ENCODE measurements at regions not wholly inside any gene's neighbourhood (a gene's known extent, or its start where the extent isn't known, plus 50 kb on each side); places are given as distances from the start of the nearest gene placed in this dataset.

DNA sequence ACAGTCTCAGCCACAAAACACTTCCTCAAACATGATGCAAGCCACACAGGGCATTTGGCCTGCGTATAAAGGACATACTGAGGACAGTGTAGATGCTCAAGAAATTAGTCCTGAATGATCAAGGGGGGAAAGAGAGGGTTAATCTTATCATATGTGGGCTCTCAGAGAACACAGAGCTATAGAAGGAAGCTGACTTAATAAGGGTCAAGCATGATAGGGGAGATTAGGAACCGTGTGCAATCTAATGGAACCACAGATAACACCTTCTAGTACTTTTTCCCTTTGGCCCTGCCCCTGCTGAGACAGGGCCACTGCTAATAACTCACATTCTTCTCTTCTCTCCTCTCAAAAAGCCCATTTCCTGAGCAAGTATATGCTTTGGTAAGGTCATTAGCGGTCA is 114.1 kb upstream of the ADAMTS9 start:
- no peak overlapping the region for H3K4me3 ChIP-seq
- H3K27me3 ChIP-seq (replicated peaks in 1 of 2; ENCODE audit: control insufficient read depth in 2 of 2, insufficient read depth in 2 of 2, low read length in 1 of 2) = no peaks in the 10 kb centered on the region
- ATAC-seq (no peak), FAIRE-seq (no peak), DNase-seq (ENCODE audit: low read depth, low spot score) (no peak)
- no peak overlapping the region for H2AFZ ChIP-seq (ENCODE audit: control insufficient read depth, low read depth, low read length)
- TF ChIP-seq ZZZ3 (IDR thresholded peaks at IDR 0.05; ENCODE audit: control insufficient read depth, insufficient read length, low read depth) (no peak), NR2C1 (IDR thresholded peaks at IDR 0.05) (no peak)
- TF ChIP-seq, protein P1, sequence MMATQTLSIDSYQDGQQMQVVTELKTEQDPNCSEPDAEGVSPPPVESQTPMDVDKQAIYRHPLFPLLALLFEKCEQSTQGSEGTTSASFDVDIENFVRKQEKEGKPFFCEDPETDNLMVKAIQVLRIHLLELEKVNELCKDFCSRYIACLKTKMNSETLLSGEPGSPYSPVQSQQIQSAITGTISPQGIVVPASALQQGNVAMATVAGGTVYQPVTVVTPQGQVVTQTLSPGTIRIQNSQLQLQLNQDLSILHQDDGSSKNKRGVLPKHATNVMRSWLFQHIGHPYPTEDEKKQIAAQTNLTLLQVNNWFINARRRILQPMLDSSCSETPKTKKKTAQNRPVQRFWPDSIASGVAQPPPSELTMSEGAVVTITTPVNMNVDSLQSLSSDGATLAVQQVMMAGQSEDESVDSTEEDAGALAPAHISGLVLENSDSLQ (IDR thresholded peaks at IDR 0.05) = no peak
- no peak overlapping the region for H3K9ac ChIP-seq (ENCODE audit: control insufficient read depth, insufficient read depth, low read length)
- no peaks in the 10 kb centered on the region for H3K9me3 ChIP-seq (replicated peaks; ENCODE audit: control insufficient read depth, insufficient read depth, low read length)
- H3K4me1 ChIP-seq (ENCODE audit: control insufficient read depth, insufficient read depth, low read length) = no peaks in the 10 kb centered on the region
- ChIA-PET RAD21 (ENCODE audit: unreplicated experiment) (no interaction called here), SMC1A (ENCODE audit: uncharacterized antibody, unreplicated experiment) (no interaction called here), POLR2A (no interaction called here), CTCF (no interaction called here)
- no peaks in the 10 kb centered on the region for H3K36me3 ChIP-seq (ENCODE audit: control insufficient read depth in 2 of 2, insufficient read depth in 2 of 2, low read length in 1 of 2)
- WGBS (ENCODE audit: insufficient coverage, insufficient replicate concordance, low lambda C conversion rate, missing lambda C conversion rate) = 30% methylated on average over 3 of the region's 3 CpGs
- no peak overlapping the region for H3K27ac ChIP-seq (ENCODE audit: control insufficient read depth, insufficient read depth)
- in situ Hi-C loops (cut with MboI) (no loop called here), intact Hi-C loops (cut with micrococcal nuclease; ENCODE audit: unreplicated experiment) (no loop called here)
- BruUV-seq (replicated peaks) = no TSS peak
- no peak overlapping the region for H3K4me2 ChIP-seq (ENCODE audit: control insufficient read depth, insufficient read depth)
- H3K79me2 ChIP-seq (ENCODE audit: control insufficient read depth, insufficient read depth, low read length) = no peaks in the 10 kb centered on the region
- no peaks in the 10 kb centered on the region for H4K20me1 ChIP-seq (ENCODE audit: control insufficient read depth, insufficient read depth)

DNA sequence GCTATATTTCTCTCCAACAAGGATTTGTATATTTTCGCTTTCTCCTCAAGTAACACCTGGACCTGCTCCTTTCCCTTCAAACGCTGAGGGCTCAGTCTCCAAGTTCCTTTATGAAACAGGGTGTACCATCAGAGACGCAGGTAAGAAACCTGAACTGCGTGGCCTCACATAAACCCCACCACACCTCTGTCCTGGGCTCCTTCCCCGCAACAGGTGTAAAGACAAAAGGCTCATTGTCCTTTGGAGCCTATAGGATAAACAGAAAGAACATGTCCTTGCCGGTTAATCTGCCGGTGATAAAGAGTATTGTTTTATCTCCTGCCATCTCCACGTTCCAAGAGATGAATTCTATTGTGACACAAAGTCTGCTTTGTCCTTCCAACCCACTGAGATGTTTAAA is 111.8 kb upstream of the ADAMTS9 start:
- CTCF ChIA-PET = no interaction called here
- no peak for TF ChIP-seq MTA2 (IDR thresholded peaks at IDR 0.05; ENCODE audit: low read depth)
- no peak for TF ChIP-seq MYC (IDR thresholded peaks at IDR 0.05; ENCODE audit: insufficient read depth, insufficient read length, insufficient replicate concordance, low read length, severe bottlenecking)
- TF ChIP-seq, protein P2, sequence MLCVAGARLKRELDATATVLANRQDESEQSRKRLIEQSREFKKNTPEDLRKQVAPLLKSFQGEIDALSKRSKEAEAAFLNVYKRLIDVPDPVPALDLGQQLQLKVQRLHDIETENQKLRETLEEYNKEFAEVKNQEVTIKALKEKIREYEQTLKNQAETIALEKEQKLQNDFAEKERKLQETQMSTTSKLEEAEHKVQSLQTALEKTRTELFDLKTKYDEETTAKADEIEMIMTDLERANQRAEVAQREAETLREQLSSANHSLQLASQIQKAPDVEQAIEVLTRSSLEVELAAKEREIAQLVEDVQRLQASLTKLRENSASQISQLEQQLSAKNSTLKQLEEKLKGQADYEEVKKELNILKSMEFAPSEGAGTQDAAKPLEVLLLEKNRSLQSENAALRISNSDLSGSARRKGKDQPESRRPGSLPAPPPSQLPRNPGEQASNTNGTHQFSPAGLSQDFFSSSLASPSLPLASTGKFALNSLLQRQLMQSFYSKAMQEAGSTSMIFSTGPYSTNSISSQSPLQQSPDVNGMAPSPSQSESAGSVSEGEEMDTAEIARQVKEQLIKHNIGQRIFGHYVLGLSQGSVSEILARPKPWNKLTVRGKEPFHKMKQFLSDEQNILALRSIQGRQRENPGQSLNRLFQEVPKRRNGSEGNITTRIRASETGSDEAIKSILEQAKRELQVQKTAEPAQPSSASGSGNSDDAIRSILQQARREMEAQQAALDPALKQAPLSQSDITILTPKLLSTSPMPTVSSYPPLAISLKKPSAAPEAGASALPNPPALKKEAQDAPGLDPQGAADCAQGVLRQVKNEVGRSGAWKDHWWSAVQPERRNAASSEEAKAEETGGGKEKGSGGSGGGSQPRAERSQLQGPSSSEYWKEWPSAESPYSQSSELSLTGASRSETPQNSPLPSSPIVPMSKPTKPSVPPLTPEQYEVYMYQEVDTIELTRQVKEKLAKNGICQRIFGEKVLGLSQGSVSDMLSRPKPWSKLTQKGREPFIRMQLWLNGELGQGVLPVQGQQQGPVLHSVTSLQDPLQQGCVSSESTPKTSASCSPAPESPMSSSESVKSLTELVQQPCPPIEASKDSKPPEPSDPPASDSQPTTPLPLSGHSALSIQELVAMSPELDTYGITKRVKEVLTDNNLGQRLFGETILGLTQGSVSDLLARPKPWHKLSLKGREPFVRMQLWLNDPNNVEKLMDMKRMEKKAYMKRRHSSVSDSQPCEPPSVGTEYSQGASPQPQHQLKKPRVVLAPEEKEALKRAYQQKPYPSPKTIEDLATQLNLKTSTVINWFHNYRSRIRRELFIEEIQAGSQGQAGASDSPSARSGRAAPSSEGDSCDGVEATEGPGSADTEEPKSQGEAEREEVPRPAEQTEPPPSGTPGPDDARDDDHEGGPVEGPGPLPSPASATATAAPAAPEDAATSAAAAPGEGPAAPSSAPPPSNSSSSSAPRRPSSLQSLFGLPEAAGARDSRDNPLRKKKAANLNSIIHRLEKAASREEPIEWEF (IDR thresholded peaks at IDR 0.05; ENCODE audit: insufficient replicate concordance, low read depth, low read length) = no peak
- TF ChIP-seq TCF12 (IDR thresholded peaks at IDR 0.05; ENCODE audit: low read depth, low read length) = no peak
- TF ChIP-seq, protein P3, sequence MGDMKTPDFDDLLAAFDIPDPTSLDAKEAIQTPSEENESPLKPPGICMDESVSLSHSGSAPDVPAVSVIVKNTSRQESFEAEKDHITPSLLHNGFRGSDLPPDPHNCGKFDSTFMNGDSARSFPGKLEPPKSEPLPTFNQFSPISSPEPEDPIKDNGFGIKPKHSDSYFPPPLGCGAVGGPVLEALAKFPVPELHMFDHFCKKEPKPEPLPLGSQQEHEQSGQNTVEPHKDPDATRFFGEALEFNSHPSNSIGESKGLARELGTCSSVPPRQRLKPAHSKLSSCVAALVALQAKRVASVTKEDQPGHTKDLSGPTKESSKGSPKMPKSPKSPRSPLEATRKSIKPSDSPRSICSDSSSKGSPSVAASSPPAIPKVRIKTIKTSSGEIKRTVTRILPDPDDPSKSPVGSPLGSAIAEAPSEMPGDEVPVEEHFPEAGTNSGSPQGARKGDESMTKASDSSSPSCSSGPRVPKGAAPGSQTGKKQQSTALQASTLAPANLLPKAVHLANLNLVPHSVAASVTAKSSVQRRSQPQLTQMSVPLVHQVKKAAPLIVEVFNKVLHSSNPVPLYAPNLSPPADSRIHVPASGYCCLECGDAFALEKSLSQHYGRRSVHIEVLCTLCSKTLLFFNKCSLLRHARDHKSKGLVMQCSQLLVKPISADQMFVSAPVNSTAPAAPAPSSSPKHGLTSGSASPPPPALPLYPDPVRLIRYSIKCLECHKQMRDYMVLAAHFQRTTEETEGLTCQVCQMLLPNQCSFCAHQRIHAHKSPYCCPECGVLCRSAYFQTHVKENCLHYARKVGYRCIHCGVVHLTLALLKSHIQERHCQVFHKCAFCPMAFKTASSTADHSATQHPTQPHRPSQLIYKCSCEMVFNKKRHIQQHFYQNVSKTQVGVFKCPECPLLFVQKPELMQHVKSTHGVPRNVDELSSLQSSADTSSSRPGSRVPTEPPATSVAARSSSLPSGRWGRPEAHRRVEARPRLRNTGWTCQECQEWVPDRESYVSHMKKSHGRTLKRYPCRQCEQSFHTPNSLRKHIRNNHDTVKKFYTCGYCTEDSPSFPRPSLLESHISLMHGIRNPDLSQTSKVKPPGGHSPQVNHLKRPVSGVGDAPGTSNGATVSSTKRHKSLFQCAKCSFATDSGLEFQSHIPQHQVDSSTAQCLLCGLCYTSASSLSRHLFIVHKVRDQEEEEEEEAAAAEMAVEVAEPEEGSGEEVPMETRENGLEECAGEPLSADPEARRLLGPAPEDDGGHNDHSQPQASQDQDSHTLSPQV (IDR thresholded peaks at IDR 0.05) = no peak

More for the DNA sequence above, 111.8 kb upstream of the ADAMTS9 start:
- H3K4me1 ChIP-seq (ENCODE audit: control insufficient read depth, insufficient read depth, low read length) = no peaks in the 10 kb centered on the region
- no TSS peak for BruUV-seq (replicated peaks)
- no peaks in the 10 kb centered on the region for H4K20me1 ChIP-seq (ENCODE audit: control insufficient read depth, insufficient read depth)
- no peak overlapping the region for H3K4me3 ChIP-seq
- H3K36me3 ChIP-seq (ENCODE audit: control insufficient read depth in 2 of 2, insufficient read depth in 2 of 2, low read length in 1 of 2) = no peaks in the 10 kb centered on the region
- SMC1A ChIA-PET (ENCODE audit: uncharacterized antibody, unreplicated experiment) = no interaction called here
- intact Hi-C loops (cut with micrococcal nuclease; ENCODE audit: unreplicated experiment) = no loop called here
- H3K4me2 ChIP-seq (ENCODE audit: control insufficient read depth, insufficient read depth) = no peak overlapping the region
- no peaks in the 10 kb centered on the region for H3K27me3 ChIP-seq (replicated peaks in 1 of 2; ENCODE audit: control insufficient read depth in 2 of 2, insufficient read depth in 2 of 2, low read length in 1 of 2)
- no peaks in the 10 kb centered on the region for H3K9me3 ChIP-seq (replicated peaks; ENCODE audit: control insufficient read depth, insufficient read depth, low read length)
- in situ Hi-C loops (cut with MboI) = no loop called here
- WGBS (ENCODE audit: insufficient coverage, insufficient replicate concordance, low lambda C conversion rate, missing lambda C conversion rate) = 58% methylated on average over 8 of the region's 8 CpGs
- H3K27ac ChIP-seq (ENCODE audit: control insufficient read depth, insufficient read depth) = no peak overlapping the region
- H3K79me2 ChIP-seq (ENCODE audit: control insufficient read depth, insufficient read depth, low read length) = no peaks in the 10 kb centered on the region
- no peak overlapping the region for H2AFZ ChIP-seq (ENCODE audit: control insufficient read depth, low read depth, low read length)
- POLR2A ChIA-PET = no interaction called here
- ATAC-seq (no peak), DNase-seq (ENCODE audit: low read depth, low spot score) (no peak), FAIRE-seq (no peak)
- RAD21 ChIA-PET (ENCODE audit: unreplicated experiment) = no interaction called here
- no peak overlapping the region for H3K9ac ChIP-seq (ENCODE audit: control insufficient read depth, insufficient read depth, low read length)

All from GM12878 (cell line).